ENCODE measurements at regions not wholly inside any gene's neighbourhood (a gene's known extent, or its start where the extent isn't known, plus 50 kb on each side); places are given as distances from the start of the nearest gene placed in this dataset.

DNA sequence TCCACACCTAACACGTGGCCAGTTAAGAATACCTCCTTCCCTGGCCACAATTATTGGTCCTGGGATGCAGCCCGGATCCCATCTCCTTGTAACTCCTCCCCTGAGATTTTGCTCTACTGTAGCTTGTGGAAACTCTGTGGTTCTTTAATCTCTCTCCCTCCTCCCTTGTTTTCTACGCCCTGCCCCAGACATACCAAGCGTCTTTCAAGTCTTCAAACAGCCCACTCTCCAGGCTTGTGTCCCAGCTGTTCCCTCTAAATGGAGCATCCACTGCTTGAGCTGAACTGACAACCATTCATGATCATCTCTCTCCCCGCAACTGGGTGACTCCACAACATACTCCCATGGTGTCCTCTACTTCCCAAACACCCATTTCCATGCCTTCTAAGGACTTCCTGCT, 111.6 kb downstream of the SIPA1L2 start:
- DNase-seq, result no peak

DNA sequence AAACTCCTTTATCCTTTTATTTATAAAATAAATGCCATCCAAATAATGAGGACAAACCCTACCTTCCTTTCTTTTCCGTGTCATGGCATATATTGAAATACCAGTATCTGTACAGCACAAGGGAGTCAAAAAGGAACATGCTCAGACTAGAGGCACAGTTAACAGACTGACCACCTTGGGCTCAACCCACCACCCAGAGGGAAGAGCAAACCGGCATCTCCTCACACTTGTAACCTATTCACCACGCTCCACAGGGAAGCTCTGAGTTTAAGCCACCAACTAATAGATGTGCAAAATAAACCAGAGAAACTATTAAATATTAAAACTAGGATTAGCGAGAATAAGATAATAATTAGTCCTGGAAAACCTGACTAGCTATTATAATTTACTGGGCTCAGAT, 112.7 kb downstream of the SIPA1L2 start:
- no peak for DNase-seq

DNA sequence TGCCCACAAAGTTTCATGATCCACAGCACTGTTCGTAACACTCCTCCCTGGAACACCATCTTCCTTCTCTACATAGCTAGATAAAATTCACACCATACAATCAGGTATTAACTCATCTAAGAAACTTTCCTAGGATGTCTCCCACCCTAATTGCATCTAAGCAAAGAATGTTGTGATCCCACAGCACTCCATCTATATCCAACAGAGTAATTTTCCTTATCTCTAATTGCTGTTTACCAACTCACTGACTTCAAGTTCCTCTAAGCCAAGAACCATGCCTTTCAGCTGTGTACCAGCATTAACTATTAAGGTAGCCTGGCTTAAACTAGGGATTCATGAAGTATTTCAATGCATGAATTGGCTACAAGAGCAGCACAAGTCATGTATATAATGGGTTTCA, 114.2 kb downstream of the SIPA1L2 start:
- DNase-seq, result no peak

DNA sequence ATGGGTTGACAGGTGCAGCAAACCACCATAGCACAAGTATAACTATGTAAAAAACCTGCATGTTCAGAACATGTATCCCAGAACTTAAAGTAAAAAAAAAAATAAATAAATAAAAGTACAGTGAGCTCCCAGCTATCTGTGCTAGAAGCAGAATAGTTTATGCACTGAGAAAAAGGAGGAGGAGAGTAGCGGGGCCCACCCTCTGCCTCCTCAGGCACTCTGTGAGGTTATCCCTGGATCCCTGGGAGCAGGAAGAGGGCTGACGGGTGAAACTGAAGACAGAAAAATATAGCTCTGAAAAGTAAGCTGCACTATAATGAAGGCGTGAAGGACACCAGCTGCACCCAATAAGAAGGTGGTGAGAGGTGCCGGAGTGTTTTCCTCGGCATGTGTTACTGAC, 117.2 kb downstream of the SIPA1L2 start:
- no peak for DNase-seq

DNA sequence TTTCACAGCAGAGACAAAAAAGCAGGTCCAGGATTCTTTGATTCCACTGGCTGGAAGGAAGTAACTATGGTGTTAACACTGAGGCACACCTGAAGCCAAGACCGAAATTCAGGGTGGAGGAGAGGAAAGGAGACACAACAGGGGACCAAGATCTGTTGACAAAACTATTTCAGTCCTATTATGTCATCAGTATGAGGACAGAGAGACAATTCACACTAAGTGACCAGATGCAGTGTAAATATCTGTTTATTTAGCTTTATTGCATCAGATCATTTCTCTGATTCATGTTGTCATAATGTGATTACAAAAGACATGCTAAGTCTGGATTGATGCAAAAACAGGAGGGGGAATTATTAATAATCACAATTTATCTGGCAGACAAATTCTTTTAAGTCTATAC, 118.8 kb downstream of the SIPA1L2 start:
- no peak for DNase-seq

DNA sequence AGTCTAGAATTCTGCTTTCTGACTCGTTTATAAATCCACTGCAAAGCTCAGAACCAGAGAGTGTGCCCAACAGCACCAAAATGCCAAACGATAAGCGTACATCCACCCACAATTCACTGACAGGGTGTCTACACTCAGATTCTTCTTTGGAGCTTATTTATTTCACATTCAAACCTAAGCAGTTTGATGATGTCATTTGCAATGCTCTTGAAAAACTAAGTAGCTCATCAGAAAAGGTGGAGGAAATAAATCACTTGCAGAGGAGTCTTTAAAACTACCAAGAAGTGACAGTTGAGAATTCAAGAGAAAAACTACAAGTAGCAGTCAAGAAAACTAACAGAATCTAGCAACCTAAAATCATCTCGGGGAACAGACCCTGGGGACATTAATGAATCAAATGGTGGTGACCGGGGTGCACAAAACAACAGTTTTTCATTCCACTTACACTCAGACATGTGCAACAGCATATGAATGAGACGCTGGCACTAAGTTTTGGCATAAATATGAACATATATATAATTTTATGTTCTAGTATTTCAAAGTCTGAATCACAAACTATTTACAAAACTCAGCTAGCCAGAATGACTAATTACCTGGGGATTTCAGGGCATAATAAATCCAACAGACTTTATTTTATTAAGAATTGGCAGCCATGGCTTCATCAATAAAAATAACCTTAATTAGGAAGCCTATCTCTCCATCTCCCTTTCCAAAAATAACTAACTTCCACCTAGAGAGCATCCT, 119.4 kb downstream of the SIPA1L2 start:
- DNase-seq, result no peak

DNA sequence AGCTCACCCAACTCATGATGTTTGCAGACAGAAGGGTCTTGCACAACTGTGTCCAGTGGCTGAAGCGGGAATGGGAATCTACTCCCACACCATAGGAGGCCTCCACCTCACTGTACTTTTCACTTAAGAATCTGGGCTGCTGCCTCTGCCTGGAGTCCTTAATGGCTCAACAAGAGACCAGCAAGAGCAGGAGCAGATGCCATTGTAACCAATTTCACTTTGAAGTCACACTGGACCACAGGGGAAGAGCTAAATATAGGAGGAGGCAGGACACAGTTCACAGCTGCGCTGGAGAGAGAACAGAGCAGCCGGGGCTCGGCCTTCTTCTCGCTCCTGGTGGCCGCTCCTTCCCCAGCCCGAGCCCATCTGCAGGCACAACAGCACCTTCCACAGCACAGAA, 120.4 kb downstream of the SIPA1L2 start:
- no peak for DNase-seq

DNA sequence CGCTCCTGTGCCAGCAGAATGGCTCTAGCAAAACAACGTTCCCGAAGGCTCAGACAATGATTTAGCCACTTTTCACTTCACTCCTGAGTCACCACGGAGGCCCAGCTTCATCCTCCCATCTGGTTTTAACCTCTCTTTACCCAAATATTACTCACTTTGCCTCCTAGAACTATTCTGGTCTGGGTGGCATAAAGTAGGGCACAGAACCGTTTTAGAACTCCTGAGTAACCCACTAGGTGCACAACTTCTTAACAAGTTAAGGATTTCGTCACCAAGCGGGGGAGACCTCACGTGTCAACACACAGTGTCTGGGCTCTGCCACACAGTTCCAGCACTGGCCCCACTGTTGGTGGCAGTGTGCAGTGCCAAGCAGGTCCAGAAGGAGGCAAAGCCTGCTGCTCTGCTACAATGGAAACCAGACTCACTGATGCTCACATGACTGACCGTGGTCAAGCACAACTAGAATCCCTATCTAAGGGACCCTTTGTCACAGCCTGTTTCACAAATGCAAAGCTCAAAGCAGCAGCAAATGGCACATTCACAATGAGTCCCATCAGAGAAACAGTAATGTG, 121.7 kb downstream of the SIPA1L2 start:
- no peak for DNase-seq

DNA sequence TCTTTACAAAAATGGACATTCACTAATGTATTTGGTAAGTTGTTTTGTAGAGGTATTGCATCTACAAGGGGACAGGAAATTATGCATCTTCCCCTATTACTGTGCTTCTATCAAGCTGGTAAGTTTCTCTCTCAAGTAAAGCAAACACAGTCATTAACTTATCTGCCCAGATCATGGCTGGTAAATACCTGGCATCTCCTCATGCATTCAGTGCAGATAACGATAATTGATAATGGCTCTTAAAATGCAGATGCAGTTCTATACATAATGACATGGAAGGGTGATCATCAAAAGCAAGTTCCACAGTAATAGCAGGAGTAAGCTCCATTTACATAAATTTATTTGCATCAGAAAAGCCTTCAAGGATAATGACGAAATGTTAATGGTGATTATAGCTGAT, 122.4 kb downstream of the SIPA1L2 start:
- DNase-seq, result no peak

DNA sequence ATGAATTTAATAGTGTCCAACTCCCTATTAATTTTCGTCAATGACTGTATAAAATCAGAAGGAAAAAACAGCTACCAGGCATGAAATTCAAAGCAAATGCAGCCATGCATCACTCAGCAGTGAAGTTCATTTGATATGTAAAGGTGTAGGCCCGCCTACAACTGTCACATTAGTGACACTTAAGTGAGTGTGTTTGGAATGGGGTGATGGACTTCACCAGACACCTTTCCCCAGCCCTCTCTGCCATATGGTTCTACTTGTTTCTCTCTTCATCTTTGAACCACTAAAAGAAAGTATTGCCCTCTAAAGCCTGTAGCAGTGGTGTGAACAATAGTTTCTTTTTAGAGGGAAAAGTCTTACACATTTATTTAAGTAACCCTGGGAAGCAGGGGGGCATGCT, 124.0 kb downstream of the SIPA1L2 start:
- no peak for DNase-seq

DNA sequence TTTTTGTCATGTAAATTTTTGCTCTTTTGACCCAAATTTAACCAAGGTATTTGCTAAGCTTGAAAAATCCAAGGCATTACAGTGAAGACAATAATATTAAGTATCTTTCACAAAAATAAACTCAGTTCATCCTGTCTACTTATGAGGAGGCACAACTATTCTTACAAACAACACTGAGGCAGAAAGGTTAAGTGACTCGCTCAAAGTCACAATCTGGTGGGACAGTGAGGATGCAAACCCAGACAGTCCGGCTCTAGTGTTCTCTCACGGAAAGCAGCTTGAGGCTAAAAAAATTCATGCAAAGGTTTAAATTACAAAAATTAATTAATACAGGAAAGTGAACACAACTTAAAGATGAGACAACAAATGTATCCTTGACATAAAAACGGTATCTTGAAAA, 125.3 kb downstream of the SIPA1L2 start:
- no peak for DNase-seq

DNA sequence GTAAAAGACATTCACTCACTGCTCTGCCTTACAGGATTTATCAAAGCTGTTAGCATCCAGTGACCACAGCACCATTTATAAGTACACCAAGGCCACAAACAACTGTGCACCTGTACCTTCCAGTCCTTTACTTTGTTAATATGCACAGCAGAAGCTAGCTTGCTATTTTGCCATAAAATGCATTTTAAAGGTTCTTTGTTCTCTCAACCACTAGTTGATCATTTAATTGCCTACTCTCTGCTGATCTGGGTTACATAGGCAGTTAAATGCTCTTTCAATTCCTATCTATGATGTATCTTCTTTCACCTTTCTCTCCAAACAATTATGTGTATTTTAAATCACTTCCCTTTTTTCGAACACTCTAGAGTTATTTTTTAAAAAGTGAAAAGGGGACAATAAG, 126.4 kb downstream of the SIPA1L2 start:
- no peak for DNase-seq

DNA sequence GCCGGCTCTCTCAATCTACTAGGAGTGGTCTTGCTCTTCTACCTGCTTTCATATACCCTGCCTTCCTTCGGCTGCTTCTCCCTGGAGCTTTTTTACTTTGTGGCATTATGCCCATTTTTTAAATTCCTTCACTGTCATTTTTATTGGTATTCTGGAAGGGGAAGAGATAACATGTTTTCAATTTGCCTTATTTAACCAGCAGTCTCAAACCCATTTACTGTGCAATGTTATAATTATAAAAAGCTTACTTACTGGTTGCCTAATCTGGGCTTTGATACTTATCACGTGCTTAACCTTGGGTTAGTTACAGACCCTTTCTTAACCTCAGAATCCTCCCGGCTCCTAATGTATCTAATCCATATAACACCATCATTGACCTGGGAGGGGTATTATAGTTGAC, 128.1 kb downstream of the SIPA1L2 start:
- DNase-seq, result no peak

DNA sequence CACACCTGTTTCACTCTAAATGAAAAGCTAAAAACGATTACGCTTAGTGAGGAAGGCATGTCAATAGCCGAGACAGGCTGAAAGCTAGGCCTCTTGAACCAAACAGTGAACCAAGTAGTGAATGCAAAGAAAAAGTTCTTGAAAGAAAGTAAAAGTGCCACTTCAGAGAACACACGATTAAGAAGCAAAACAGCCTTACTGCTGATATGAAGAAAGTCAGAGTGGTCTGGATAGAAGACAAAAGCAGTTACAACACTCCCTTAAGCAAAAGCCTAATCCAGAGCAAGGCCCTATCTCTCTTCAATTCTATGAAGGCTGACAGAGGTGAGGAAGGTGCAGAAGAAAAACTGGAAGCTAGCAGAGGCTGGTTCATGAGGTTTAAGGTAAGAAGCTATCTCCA, 130.7 kb downstream of the SIPA1L2 start:
- no peak for DNase-seq

DNA sequence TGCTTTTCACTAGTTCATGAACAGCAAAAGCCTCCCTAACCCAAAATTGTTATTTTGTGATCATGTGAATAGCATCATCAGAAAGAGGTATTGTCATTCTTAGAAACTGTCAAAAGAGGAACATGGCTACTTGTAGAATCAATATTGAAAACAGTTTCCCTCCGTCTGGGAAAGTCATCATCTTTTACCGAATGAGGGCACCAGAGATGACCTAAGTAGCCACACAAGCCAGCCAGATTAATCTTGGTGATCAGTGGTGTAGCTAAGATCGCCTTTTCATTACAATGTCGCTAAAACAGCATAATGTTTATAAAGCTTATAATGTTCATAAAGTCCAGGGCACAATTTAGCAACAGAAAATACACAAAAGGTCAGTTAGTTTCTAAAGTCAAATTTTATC, 136.1 kb downstream of the SIPA1L2 start:
- no peak for DNase-seq

DNA sequence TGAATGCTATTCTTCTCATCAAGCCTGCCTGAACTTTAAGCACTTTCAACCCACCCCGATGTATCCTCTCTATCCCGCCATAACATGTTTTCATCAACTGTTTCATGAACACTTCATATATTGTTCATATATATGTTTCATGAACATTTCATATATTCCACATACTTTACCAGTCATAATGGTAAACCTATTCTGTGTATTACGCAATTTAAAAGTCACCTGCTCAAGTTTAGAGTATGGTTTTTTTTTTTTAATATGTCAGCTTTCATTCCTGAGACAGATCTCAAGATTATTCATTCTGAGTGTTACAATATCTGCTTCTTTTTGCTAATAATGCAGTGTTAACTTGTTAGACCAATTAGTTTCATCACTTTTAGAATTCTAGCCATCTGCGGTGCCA, 140.7 kb downstream of the SIPA1L2 start:
- DNase-seq, result no peak

DNA sequence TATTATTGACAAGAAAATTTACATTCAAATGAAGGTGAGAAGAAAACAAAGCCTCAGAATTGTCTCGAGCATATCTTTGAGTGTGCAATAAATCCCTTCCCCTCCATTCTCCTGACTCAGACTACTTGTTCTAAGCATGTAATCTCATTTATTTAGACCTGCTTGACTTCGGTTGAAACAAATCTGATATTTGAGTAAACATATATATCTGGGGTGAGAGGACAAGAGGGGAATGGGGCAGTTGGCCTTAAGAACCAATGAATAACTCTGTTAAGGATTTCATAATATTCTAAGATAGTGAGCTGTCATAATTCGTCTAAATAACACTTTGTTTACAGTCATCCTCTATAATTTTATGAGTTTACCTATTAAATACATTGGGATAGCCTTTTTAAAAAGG, 142.7 kb downstream of the SIPA1L2 start:
- DNase-seq, result no peak

DNA sequence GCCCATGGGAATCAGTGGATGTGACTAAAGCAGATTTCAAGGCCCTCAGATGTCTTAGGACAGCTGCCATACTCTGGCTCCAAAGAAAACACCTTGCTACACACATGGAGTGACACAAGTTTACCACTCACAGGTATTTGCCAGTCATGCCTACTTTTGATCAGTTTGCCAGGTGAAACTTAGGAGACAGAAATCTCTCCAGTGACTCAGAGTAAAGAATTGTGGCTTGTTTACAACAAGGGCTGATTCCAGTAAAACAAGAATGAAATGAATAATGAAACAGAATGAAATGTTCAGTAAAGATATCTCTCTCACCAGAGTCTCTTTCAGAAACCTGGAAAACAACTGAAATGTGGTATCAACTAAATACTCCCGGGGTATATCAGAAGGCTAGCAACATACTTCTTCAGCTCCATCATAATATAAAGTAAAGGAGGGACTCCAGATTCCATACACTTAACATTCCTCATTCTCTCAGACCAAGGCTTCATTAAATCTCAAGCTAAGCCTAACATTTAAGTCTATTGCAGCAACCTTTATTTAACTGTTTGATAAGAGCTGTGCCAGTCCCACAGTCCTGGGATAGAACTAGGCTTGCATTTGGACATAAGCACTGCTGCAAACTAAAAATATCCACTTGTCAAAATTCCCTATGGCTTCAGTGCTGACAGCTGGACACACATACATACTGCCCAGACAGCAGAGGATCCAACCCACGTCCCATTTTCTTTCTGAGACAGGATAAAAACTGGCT, 143.3 kb downstream of the SIPA1L2 start:
- DNase-seq, result no peak

DNA sequence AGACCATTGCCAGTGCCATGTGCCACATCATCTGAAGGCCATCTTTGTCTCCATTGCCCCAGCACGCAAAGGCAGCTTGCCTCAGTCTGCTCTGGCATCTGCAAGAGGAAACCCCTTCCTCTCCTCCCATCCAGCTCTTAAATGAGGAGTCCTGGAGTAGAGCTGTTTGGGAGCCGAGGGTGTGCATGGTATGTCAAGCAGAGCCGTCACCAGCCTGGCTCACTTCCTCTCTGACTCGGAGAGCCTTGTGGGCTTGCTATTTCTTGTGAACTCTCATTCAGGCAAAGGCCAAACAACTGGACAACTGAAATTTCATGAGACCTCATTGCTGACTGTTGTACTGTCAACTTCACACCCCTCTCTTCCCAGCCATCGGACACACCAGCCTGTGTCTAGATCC, 143.9 kb downstream of the SIPA1L2 start:
- DNase-seq, result no peak

DNA sequence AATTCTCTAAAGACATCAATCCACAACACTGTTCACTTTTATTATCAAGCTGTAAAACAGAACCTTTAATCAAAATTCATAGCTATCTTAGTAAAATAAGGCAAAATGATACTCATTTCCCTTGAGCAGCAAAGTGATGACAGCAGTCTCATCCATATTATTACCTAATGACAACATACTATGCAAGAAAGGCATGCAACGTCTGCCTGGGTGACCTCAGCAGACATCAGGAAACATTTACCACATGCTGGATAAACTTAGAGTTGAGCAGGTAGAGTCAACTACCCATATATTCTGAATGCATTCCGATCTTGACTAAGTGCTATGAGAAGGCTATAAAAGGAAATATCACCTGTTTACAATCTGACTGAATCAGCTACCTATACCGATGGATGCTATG, 145.1 kb downstream of the SIPA1L2 start:
- DNase-seq, result no peak

DNA sequence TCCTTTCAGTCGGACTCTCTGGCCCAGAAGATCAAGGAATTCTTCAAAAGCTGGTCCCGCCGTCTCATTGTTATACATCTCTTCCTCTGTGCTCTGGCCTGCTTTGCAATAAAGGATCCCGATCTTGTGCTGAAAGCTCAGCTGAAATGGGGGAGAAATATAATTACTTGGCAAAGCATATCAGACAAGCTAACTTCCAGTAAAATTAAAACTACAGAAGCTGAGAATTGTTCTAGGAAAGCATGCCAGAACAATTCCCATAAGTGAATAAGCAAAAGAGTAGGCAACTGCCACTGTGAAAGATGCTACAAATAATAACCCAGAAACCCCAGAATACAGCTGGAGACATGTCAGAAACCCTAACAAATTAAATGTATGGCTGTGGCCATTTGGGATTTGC, 146.1 kb downstream of the SIPA1L2 start:
- no peak for DNase-seq

DNA sequence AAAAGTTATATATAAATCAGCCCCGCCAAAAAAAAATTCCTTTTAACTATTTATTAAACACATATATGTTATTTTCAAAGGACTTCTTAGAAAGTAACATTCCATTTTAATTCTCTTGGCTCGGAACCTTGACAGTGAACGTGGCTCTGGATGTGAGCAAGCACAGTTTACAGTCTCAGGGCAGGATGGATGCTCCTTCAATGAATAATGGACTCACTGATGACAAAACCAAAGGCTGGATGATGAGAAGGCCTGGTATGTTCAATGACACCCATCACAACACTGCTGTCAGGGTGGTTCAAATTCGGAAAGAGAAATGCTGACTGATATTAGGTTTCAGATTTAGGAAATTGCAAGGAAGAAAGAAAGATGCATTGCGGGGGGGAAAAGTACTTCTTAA, 148.8 kb downstream of the SIPA1L2 start:
- no peak for DNase-seq

DNA sequence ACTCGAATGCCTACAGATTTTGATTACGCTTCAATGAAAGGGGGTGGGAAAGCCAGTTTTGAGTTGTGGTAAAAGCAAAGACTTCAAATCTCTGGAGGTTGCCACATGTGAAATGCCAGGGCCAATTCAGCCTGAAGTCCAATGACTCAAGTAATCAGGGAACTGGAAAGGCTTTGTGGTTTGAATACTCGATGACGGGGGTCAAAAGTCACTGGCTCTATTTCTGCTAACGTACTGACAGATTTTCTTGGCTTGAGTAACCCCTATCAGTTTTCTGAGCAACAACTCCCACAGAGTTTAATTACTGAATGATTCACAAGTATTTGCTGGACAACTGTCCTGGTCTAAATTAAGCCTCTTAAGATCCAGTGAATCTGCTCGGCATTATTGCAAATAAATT, 152.2 kb downstream of the SIPA1L2 start:
- no peak for DNase-seq

DNA sequence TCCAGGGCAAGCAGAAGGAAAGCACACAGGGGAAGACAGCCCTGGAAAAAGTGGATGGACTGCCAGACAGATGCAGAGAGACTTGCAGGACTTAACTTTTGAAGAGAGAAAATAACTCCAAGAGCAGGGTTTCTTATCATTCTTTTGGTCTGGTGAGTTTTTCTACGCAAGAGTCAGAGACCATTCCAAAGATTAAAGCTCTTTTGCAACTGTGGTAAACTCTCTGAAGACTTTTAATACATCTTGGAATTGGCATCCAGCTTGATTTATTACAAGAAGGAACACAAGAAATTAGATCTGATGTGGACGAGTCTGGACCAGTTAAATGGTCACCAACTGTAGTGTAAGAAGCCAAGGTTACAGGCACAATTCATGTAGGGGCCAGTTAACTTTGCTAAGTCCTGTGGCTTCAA, 153.4 kb downstream of the SIPA1L2 start:
- DNase-seq, result no peak

Data from right kidney (tissue), 1 donor.